ENCODE measurements at regions not wholly inside any gene's neighbourhood (a gene's known extent, or its start where the extent isn't known, plus 50 kb on each side); places are given as distances from the start of the nearest gene placed in this dataset.

GRCh38 chr12:115378291-115378690, 694.3 kb upstream of the TBX3 start (continued):
- TF ChIP-seq RXRA (IDR thresholded peaks at IDR 0.05) (no peak), JUND (IDR thresholded peaks at IDR 0.05) (no peak), MAX (IDR thresholded peaks at IDR 0.05) (no peak)

- no peak overlapping the region for H3K9ac ChIP-seq (ENCODE audit: low read depth in 1 of 2, low read length in 2 of 2)
- no peaks in the 10 kb centered on the region for H3K4me1 ChIP-seq (ENCODE audit: control insufficient read depth in 4 of 4, insufficient read depth in 4 of 4, low read length in 3 of 4)
- no peak for DNase-seq (ENCODE audit: low spot score)
- 76% methylated on average over 7 of the region's 7 CpGs for WGBS
- H3K4me3 ChIP-seq (ENCODE audit: low read depth in 1 of 3, low read length in 3 of 3), result no peak overlapping the region
- H3K9me3 ChIP-seq (ENCODE audit: control insufficient read depth in 4 of 4, low read length in 3 of 4), result no peaks in the 10 kb centered on the region
- no peaks in the 10 kb centered on the region for H3K36me3 ChIP-seq (ENCODE audit: control insufficient read depth in 4 of 4, insufficient read depth in 3 of 4, low read depth in 1 of 4, low read length in 3 of 4)
- H3K27me3 ChIP-seq (ENCODE audit: control insufficient read depth in 4 of 4, insufficient read depth in 4 of 4, low read length in 3 of 4), result no peaks in the 10 kb centered on the region
- H3K27ac ChIP-seq (ENCODE audit: low read depth in 1 of 2, low read length in 2 of 2), result no peak overlapping the region
- TF ChIP-seq ATF3 (IDR thresholded peaks at IDR 0.05), result no peak
- TF ChIP-seq REST (IDR thresholded peaks at IDR 0.05), result no peak
- no peak for TF ChIP-seq EGR1 (IDR thresholded peaks at IDR 0.05; ENCODE audit: low read depth in 2 of 2)
- TF ChIP-seq FOXA2 (IDR thresholded peaks at IDR 0.05), result no peak
- no peak for TF ChIP-seq RAD21 (IDR thresholded peaks at IDR 0.05)
- no peak for TF ChIP-seq MAX (IDR thresholded peaks at IDR 0.05)
- TF ChIP-seq SP1 (IDR thresholded peaks at IDR 0.05), result no peak
- no peak for TF ChIP-seq CTCF (IDR thresholded peaks at IDR 0.05; ENCODE audit: low read depth, low read length, missing input control)
- TF ChIP-seq YY1 (IDR thresholded peaks at IDR 0.05), result no peak
- no peak for TF ChIP-seq GABPA (IDR thresholded peaks at IDR 0.05 in 1 of 2, conservative IDR thresholded peaks at IDR 0.05 in 1 of 2)
- no peak for TF ChIP-seq HNF4G (IDR thresholded peaks at IDR 0.05)
- no peak for TF ChIP-seq ZBTB33 (IDR thresholded peaks at IDR 0.05)
These were observed 693.8 kb upstream of the TBX3 start for GRCh38 chr12:115377779-115378178.

Measured in liver (tissue), 8 donors.